Forelimb muscle (tissue), 1 donor: ENCODE measurements at regions not wholly inside any gene's neighbourhood (a gene's known extent, or its start where the extent isn't known, plus 50 kb on each side); places are given as distances from the start of the nearest gene placed in this dataset.

Experiments used
- DNase-seq: peaks from one replicate; pipeline ENCODE4 v3.0.0-alpha.2; 2013; ENCODE audit warnings: low read depth

GRCh38 chr2:226680719-226681118 lies 118.9 kb downstream of the IRS1 start:
- DNase-seq: no peak

- DNase-seq: no peak
These were observed 120.1 kb downstream of the IRS1 start for GRCh38 chr2:226679389-226680065.

- no peak for DNase-seq
These were observed 121.2 kb downstream of the IRS1 start for GRCh38 chr2:226678422-226678821.

- no peak for DNase-seq
These were observed 122.5 kb downstream of the IRS1 start for GRCh38 chr2:226677080-226677479.

- DNase-seq: no peak
These were observed 123.0 kb downstream of the IRS1 start for GRCh38 chr2:226676618-226677017.

GRCh38 chr2:226674123-226674522 lies 125.5 kb downstream of the IRS1 start:
- no peak for DNase-seq

- no peak for DNase-seq
These were observed 126.3 kb downstream of the IRS1 start for GRCh38 chr2:226673314-226673723.

- no peak for DNase-seq
These were observed 128.4 kb downstream of the IRS1 start for GRCh38 chr2:226671141-226671676.

GRCh38 chr2:226669905-226670304 lies 129.7 kb downstream of the IRS1 start:
- DNase-seq: no peak

- DNase-seq: no peak
These were observed 130.4 kb downstream of the IRS1 start for GRCh38 chr2:226669249-226669648.

GRCh38 chr2:226667736-226668135 lies 131.9 kb downstream of the IRS1 start:
- no peak for DNase-seq

- DNase-seq: no peak
These were observed 134.3 kb downstream of the IRS1 start for GRCh38 chr2:226665306-226665831.

- no peak for DNase-seq
These were observed 135.0 kb downstream of the IRS1 start for GRCh38 chr2:226664661-226665060.

- DNase-seq: no peak
These were observed 135.5 kb downstream of the IRS1 start for GRCh38 chr2:226664140-226664539.

- DNase-seq: no peak
These were observed 137.7 kb downstream of the IRS1 start for GRCh38 chr2:226661789-226662545.

GRCh38 chr2:226660526-226660925 lies 139.1 kb downstream of the IRS1 start:
- DNase-seq: peak; percentile 71

- no peak for DNase-seq
These were observed 139.5 kb downstream of the IRS1 start for GRCh38 chr2:226660124-226660523.

GRCh38 chr2:226659410-226659809 lies 140.2 kb downstream of the IRS1 start:
- no peak for DNase-seq

GRCh38 chr2:226658555-226658954 lies 141.1 kb downstream of the IRS1 start:
- DNase-seq: no peak

GRCh38 chr2:226657340-226658053 lies 142.1 kb downstream of the IRS1 start:
- no peak for DNase-seq

- DNase-seq: no peak
These were observed 143.3 kb downstream of the IRS1 start for GRCh38 chr2:226656367-226656766.

- no peak for DNase-seq
These were observed 143.7 kb downstream of the IRS1 start for GRCh38 chr2:226655871-226656270.
